GM18511 (cell line): ENCODE measurements at regions not wholly inside any gene's neighbourhood (a gene's known extent, or its start where the extent isn't known, plus 50 kb on each side); places are given as distances from the start of the nearest gene placed in this dataset.
"Not testable (repeated sequence)": the region's sequence is repeated elsewhere in the genome, so short reads cannot be mapped to it uniquely, and the experiment has no call there.

ENCODE experiments used
- ATAC-seq: cut with Tn5 transposase; IDR thresholded peaks from one replicate; pipeline ENCODE4 v1.9.1; 2021; ENCODE audit warnings: mild to moderate bottlenecking, moderate library complexity; ENCODE audit not compliant: unreplicated experiment

DNA sequence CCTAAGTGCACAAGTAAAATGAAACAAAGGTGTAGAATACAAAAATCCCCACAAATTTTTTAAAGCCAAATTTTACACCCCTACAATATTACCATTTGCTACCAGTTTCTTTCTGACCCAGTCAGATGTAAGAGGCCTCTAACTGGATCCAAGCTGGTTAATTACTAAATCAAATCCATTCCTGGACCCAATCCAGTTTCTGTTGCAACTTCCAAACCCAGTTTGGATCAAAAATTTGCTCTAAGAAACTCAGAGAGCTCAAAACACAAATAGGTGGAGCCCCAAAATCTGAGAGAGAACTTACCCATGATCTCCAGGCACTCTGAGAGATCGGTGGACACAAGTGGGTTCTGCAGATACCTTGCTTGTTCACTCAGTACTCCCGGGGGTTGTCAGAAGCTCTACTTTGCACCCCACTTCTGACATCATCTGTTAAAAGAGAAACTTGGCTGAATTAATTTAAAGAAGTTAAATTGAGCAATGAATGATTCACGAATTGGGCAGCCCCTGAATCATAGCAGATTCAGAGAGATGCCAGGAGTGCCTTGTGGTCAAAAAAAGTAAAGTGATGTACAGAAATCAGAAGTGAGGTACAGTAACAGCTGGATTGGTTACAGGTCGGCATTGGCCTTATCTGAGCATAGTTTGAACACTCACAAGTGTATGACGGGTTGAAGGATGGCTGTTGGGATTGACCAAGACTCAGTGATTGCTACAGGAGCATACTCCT lies 448.0 kb downstream of the KCNT2 start:
- no peak for ATAC-seq

DNA sequence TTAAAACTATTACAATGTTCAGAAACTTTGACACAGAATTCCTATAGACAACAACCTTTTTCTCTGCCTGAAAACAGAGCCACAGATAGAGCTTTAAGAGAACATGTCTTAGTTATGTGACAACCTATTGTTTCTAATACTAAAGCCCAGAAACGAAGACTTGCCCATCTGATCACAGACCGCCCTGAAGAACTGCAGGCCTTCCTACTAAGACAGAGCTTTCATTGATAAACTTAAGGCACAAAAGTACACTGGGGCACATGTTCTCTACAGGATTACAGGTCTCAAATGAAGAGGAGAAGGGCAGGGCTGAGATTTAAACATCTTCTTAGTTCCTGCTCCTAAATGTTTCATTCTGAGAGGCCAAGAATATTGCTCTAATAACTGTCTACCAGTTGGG lies 452.7 kb downstream of the KCNT2 start:
- ATAC-seq, result no peak

DNA sequence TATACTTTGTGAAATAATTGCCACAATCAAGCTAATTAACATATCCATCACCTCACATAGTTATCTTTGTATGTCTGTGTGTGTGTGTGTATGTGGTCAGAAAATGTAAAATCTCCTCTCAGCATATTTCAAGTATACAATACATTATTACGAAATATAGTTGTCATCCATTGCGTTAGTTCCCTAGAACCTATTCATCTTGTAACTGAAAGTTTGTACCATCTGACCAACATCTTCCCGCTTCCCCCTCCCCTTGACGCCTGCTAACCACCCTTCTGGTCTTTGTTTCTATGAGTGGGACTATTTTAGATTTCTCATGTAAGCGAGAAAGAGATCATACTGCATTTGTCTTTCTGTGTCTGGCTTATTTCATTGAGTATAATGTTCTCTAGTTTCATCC lies 455.3 kb downstream of the KCNT2 start:
- peak; percentile 53 for ATAC-seq

DNA sequence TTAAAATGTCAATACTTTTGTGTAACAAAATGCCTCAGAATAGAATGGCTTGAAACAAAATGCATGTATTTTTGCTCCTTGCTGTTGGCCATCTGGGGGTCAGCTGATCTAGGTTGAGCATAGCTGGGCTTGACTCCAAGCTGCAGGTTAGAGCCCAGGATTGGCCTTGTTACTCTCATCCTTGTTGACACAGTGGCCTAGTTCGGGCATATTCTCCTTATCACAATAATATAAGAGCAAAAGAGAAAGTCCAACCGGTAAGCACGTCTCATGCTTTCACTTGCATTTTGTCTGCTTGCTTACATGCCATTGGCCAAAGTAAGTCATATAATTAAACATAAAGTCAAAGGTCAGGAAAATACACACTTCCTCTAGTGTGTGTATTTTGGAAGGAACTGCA lies 456.2 kb downstream of the KCNT2 start:
- ATAC-seq, result peak; percentile 57

DNA sequence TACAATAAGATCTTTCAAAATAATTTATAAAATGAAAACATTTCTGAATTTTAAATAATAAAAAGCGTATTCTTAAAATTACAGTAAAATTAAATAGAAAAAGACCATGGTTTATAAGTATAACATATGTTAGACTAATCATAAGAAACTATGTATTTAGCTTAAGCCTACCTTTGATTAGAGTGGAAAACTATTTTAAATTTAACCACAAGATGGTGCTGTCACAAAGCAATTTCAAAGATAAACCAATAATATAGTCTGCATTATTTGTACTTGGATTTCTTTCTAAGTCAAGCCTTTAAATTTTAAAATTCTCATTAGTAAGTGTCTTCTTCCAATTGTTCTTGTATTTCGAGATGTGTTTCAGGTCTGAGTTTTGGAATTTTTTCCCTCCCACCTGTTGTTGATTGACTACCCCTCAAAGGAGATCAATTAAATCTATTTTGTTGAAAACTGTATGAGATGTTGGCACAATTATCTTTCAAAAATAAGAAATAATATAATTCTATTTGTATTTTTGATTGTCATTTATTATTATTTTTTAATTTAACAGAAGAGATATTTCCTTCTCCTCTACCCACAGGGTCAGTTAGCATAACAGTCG lies 459.8 kb downstream of the KCNT2 start:
- peak; percentile 62 for ATAC-seq

DNA sequence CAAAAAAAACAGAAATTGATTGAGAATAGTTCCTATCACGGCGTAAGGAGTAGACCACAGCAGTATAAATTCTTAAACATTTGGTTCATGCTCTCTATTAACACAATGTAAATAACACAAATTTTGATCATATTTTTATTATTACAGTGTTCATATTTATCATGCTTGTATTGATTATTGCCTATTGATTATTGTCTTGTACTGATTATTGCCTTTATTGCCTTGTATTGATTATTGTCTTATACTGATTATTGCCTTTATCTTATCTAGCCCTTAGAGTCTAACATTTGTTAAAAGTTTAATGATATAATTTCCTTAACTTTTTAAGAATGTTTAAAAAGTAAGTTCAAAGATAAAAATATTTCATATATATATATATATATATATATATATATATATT lies 460.7 kb downstream of the KCNT2 start:
- ATAC-seq, result no peak

DNA sequence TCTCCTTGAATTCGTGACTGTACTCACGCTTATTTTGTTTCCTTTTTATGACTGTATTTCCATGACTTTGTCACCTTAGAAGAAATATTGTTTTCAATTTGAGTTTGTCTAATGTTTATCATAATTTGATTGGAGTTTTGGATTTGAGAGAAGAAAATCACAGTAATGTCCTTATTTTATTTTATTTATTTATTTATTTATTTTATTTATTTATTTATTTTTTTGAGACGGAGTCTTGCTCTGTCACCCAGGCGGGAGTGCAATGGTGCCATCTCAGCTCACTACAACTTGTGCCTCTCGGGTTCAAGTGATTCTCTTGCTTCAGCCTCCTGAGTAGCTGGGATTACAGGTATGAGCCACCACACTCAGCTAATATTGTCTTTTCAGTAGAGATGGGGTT lies 463.1 kb downstream of the KCNT2 start:
- ATAC-seq, result not testable (repeated sequence)

DNA sequence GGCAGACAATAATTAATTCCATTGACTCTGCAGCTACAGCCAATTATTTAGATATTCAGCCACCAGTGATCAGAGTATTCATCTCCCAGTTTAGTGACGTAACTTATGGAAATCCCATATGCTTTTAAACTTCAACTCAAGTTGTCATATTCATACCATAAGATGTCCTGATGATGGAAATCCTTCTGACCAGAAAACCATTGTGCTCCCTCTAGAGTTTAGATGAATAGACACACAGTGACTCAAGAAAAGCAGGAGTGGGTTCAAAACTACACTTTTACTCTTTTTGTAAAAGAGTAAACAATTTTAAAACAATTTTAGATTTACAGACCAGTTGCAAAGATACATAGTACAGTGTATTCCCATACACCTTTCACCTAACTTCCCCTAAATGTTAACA lies 463.7 kb downstream of the KCNT2 start:
- no peak for ATAC-seq

DNA sequence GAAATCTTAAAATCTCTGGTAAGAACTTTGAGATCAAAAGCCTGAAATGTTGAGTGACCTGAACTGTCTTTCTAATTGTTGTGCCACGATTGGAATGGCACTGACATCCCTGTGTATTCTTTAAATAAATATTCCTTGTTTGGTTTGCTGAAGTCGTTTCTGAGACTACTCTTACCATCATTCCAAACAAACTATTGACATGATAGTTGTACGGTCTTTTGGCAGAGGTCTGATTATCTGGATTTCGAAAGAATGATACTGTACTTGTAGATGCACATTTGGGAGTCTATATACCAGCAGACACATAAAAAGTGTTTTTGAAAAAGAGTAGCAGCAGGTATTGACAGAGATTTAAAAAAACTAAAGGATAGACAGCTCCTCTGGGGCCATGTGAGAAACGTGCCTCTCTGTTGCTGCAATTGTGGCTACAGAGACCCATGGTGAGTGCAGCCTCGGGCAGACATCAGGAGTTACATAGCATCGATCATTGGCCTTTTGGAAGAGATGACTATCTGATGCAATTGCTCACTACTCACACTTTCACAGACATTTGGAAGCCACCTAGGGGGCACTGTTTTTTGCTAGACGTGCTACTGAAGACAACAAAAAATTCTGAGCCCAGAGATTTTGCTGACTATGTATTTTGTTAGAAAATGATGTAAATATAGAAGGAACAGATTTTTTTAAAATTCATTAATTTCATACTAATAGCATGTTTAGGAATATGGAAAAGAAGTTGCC lies 464.5 kb downstream of the KCNT2 start:
- ATAC-seq, result no peak

DNA sequence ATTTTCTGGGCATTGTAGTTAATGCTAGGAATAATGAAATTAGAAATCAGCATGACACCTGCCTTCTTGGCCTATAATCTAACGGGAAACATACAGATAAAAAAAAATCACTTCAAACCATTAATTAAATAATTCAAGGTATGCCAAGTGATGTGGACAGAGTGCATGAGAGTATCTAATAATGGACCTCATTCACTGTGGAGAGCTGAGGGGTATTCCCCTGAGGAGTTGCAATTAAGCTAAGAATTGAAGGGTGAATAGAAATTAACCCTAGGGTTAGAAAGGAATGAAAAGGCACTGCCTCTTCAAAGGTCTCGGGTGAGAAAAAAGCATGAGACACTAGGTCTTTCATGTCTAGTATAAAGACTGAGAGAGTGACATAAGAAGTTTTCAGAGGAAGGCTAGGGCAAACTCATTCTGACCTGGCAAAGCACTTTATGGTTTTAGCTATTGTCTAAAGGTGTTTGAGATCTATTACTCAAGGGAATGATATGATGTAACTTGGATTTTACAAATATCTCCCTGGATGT lies 466.1 kb downstream of the KCNT2 start:
- no peak for ATAC-seq

DNA sequence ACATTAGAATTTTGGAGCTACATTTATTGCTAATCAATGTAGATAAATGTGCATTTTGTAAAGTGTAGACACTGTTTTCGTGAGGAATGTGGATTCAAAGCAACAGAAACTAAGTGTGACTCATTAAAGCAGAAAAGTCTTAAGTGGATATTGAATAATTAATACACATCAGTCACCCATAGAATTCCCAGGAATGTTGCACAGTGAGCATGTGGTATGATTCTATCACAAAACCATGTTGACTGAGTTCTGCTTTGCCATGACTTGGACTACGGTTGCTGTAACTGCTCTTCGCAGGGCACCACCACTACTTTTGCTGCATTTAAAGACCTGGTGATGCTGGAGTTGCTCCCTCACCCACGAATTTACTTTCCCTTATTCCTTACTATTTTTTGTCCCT lies 471.8 kb downstream of the KCNT2 start:
- ATAC-seq, result no peak

DNA sequence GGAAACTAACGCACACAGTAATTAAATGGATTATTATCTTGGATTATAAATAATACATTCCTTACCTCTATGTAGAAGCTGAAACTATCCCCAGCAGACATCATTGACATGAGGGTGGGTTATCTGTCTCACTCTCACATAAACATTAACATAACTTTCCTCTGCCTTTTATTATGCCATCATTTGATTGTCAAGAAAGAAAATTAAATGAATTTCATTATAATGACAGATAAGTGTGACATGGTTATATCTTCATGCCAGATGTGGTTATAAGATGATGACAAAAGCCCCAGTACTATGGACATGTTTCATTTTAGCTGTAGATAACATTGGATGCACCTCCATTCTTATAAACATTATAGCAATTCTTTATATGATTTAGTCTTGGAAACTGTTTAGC lies 476.5 kb downstream of the KCNT2 start:
- ATAC-seq, result no peak

DNA sequence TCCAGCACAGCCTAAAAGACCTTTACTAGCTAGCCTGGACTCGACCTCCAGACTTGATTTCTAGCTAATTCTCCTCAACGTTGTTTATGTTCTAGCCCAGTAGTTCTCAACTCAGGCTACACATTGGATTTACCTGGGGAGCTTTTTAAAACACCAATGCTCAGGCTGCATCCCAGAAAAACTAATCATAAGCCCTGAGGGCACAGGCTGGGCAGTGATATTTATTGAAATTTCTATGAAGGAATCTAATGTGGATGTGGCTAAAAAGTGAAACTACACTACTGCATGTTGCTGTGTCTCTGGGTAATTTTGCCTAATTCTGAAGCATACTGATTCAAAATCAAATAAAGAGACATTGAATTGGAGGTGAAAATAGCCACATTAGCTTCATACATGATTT lies 479.4 kb downstream of the KCNT2 start:
- no peak for ATAC-seq

DNA sequence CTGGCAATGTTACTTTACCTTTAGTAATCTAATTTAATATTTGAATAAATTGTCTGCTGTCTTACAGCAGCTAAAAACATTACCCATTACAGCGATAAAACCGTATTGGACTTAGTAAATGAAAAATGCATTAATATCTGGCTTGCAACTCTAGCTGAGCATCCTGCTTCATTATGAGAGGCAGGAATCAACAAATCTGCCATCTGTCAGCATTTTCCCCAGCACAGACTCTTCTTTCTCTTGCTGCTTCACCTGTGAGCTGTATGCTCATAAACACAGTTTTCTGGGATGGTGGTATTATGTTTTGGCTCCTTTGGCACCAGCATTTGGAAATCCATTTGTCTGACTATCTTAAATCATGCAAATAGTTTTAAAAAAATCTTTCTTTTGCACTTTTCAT lies 487.1 kb downstream of the KCNT2 start:
- ATAC-seq, result no peak

DNA sequence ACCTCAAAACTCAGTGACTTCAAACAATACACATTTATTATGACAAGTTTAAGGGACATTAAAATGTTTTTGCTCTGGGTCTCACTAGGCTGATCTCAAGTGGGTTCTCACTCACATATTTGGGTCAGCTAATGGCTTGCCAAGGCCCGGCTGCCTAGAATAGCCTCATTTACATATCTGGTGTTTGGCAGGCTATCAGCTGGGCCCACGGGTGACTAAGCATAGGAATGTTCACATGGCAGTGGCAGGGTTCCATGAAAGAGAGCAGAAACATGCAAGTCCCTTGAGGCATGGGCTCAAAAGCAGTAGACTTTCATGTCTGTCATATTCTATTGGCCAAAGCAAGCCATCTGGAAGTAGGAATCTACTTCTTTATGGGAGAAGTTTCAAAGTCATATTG lies 492.6 kb downstream of the KCNT2 start:
- ATAC-seq, result no peak

DNA sequence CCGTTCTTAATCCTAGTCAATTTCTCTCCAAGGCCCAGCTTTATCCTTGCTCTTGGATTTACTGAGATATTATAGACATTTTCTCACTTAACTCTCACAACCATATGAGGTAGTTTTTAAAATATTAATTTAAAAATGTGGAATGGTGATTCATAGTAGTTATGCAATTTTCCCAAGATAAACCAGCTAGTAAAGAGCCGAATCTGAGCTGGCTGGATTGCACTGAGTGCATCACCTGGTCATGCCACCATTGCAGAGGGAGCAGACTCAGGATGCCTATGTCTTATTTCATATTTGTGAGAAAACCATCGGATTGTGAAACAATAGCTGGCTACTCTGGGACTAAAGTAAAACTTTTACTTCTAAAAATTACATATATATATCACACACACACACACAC lies 494.0 kb downstream of the KCNT2 start:
- ATAC-seq, result no peak

DNA sequence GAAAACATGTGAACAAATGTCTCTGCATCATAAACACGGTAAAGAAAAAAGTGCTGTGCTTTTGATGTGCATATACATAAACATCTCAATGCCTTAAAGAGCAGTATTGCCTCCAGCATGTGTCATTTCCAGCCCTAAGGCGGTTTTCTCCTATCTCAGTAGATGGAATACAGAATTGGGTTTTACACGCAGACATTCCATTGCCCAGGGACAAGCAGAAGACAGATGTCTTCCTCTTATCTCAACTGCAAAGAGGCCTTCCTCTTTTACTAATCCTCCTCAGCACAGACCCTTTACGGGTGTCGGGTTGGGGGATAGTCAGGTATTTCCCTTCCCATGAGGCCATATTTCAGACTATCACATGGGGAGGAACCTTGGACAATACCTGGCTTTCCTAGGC lies 499.2 kb downstream of the KCNT2 start:
- ATAC-seq, result not testable (repeated sequence)

DNA sequence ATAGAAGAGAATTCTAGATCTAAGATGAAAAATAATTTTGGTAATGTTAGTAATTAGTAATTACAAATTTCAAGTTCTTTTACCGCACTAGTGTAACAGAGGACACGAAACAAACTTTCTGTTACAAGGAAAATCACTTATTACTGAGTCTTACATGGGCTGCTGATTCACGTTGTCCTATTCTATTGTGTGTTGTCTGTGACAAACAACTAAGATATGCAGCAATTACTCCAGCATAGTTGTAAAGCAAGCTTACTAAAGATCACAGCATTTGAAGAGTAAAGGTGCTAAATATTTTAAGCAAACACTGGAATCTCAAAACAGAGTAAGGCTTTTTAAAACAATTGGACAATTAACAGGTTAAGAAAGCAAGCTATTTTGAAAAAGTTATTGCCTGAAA lies 502.3 kb downstream of the KCNT2 start:
- no peak for ATAC-seq

DNA sequence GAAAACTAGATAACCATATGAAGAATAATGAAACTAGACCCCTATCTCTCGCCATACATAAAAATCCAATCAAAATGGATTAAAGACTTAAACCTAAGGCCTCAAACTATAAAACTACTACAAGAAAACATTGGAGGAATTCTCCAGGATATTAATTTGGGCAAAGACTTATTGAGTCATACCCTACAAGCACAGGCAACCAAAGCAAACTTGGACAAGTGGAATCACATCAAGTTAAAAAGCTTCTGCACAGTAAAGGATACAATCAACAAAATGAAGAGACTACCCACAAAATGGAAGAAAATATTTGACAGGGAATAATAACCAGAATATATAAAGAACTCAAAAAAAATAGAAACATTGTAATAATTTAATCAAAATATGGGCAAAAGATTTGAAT lies 505.4 kb downstream of the KCNT2 start:
- no peak for ATAC-seq

DNA sequence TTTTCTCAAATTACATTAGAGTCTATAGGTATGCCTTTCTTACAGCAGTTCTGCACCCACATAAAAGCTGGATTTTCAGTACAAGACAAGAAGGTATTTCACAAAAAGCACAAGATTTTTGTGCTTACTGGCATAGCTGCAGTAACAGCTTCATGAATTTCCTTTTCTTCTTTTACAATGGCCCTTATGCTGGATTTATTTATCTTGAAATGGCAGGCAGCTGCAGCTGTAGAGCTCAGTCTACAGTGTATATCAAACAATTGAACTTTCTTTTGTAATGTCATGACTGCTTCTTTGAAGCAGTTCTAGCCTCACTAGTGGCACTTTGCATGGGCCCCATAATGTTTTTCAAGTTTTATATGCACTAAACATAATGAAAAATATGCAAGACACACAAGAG lies 510.2 kb downstream of the KCNT2 start:
- ATAC-seq, result no peak

DNA sequence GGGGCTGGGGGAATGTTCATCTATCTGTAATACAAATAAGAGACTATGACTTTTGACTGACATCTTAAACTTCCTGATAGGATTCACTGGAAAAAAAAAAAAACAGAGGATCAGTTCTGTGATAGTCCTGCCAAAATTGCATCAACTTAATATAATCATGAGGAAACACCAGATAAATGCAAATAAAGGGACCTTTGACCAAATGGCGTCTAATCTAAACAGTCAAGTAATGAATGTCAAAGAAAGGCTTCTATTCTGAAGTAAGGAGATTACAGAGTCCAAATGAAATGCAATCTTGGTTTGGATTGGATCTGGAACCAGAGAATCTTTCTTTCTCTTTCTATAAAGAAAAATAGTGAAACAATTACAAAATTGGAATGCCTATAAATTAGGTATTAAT lies 513.4 kb downstream of the KCNT2 start:
- ATAC-seq, result no peak
